ENCODE measurements at regions not wholly inside any gene's neighbourhood (a gene's known extent, or its start where the extent isn't known, plus 50 kb on each side); places are given as distances from the start of the nearest gene placed in this dataset.
"Not testable (repeated sequence)": the region's sequence is repeated elsewhere in the genome, so short reads cannot be mapped to it uniquely, and the experiment has no call there.

DNA sequence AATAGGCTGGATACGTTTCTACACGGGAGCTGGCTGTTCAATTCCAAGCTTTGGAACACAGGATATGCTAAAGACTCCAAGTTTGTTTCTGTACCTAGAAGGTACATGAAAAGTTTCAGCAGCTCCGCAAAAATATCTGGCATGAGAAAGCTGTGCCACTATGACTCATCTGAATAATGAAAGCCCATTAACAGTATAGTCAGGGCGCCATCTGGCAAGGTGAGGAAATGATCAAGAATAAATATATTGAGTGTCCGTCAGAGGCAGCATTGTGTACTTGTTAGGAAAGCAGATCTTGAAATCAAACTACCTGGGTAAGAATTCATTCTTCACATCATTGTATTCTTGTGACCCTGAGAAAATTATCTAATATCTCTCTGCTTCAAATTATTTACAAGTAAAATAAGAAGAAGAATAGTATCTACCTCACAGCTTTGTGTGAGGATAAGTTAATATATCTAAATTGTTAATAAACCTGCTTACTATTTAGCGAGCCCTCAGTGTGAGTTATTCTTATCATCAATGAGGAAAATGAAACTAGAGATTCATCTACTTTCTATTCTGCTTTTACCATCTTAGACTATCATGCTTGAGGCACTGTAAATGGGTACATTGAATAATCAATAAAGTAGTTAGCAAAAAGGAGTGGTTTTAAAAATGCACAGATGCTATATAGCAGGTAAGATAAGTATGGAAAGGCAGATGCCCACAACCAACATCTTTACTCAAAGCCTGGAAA lies 53.5 kb downstream of the FSCB start:
- H3K4me3 ChIP-seq: no peak overlapping the region
- DNase-seq (ENCODE audit: low read depth in 1 of 2, low spot score in 1 of 2) (peak in 1 of 2 experiments; percentile 6), ATAC-seq (no peak), FAIRE-seq (no peak)
- no peak overlapping the region for H3K4me2 ChIP-seq
- 39% methylated on average over 6 of the region's 6 CpGs for WGBS (ENCODE audit: missing lambda C conversion rate)
- CTCF ChIA-PET: interaction anchor here (0.6 kb wide), 1 partner anchor 14 kb away, joined by 3 read pairs; no protein-coding TSS in a partner anchor
- no peaks in the 10 kb centered on the region for H3K9me3 ChIP-seq
- TF ChIP-seq, protein P1, sequence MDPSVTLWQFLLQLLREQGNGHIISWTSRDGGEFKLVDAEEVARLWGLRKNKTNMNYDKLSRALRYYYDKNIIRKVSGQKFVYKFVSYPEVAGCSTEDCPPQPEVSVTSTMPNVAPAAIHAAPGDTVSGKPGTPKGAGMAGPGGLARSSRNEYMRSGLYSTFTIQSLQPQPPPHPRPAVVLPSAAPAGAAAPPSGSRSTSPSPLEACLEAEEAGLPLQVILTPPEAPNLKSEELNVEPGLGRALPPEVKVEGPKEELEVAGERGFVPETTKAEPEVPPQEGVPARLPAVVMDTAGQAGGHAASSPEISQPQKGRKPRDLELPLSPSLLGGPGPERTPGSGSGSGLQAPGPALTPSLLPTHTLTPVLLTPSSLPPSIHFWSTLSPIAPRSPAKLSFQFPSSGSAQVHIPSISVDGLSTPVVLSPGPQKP (IDR thresholded peaks at IDR 0.05; ENCODE audit: low read depth, low read length): no peak
- H3K27ac ChIP-seq: no peak overlapping the region
- no peaks in the 10 kb centered on the region for H3K4me1 ChIP-seq
- POLR2A ChIA-PET: no interaction called here

DNA sequence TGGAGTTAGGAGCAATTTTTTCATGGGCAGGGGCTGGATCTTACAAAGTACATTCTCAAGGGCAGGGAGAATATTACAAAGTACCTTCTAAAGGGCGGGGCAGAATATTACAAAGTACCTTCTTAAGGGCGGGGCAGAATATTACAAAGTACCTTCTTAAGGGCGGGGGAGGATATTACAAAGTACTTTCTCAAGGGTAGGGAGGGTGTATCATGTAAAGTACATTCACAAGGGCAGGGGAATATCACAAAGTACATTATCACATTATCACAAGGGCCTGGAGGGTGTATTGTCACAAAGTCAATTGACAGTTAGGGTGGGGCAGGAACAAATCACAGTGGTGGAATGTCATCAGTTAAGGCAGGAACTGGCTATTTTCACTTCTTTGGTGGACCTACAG lies 56.9 kb downstream of the FSCB start:
- H3K27ac ChIP-seq, H3K9me3 ChIP-seq, FAIRE-seq, H3K4me2 ChIP-seq, POLR2A ChIA-PET, ATAC-seq, H3K4me1 ChIP-seq, CTCF ChIA-PET, H3K4me3 ChIP-seq: not testable (repeated sequence)
- peak in 1 of 2 experiments; percentile 9 for DNase-seq (ENCODE audit: low read depth in 1 of 2, low spot score in 1 of 2)
- WGBS (ENCODE audit: missing lambda C conversion rate): 50% methylated on average over 3 of the region's 3 CpGs

DNA sequence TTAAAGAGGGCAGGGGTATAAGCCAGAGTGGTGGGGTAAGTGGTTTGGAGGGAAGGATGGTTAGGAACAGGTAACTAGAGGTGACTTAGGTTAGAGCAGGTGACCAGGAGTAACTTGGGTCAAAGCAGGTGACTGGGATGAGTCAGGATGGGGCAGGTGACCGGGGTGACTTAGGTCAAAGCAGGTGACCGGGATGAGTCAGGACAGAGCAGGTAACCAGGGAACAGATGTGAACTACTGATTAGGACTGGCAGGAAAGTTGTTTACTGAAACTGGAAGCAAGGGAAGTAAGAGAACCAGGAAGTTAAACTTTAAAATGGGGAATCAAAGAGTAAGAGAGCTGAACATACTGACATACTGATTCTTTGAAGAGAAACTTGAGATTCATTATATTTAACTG lies 57.4 kb downstream of the FSCB start:
- 62% methylated on average over 2 of the region's 2 CpGs for WGBS (ENCODE audit: missing lambda C conversion rate)
- ATAC-seq (no peak), DNase-seq (ENCODE audit: low read depth in 1 of 2, low spot score in 1 of 2) (no peak), FAIRE-seq (no peak)
- no peak overlapping the region for H3K27ac ChIP-seq
- no peaks in the 10 kb centered on the region for H3K4me1 ChIP-seq
- CTCF ChIA-PET: no interaction called here
- no peak overlapping the region for H3K4me2 ChIP-seq
- POLR2A ChIA-PET: no interaction called here
- no peaks in the 10 kb centered on the region for H3K9me3 ChIP-seq
- H3K4me3 ChIP-seq: no peak overlapping the region
- no peak for TF ChIP-seq MYC (IDR thresholded peaks at IDR 0.05; ENCODE audit: borderline replicate concordance, low read length)
- TF ChIP-seq HOXA7 (CRISPR knock-in tag; IDR thresholded peaks at IDR 0.05): no peak
- no peak for TF ChIP-seq NR3C1 (IDR thresholded peaks at IDR 0.05)
- TF ChIP-seq, protein P2, sequence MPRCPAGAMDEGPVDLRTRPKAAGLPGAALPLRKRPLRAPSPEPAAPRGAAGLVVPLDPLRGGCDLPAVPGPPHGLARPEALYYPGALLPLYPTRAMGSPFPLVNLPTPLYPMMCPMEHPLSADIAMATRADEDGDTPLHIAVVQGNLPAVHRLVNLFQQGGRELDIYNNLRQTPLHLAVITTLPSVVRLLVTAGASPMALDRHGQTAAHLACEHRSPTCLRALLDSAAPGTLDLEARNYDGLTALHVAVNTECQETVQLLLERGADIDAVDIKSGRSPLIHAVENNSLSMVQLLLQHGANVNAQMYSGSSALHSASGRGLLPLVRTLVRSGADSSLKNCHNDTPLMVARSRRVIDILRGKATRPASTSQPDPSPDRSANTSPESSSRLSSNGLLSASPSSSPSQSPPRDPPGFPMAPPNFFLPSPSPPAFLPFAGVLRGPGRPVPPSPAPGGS (IDR thresholded peaks at IDR 0.05): no peak
- no peak for TF ChIP-seq FOSL2 (IDR thresholded peaks at IDR 0.05)
- TF ChIP-seq FOSL2 (CRISPR knock-in tag; IDR thresholded peaks at IDR 0.05): no peak
- no peak for TF ChIP-seq MAZ (IDR thresholded peaks at IDR 0.05; ENCODE audit: borderline replicate concordance, low read depth, low read length)
- TF ChIP-seq, protein P3, sequence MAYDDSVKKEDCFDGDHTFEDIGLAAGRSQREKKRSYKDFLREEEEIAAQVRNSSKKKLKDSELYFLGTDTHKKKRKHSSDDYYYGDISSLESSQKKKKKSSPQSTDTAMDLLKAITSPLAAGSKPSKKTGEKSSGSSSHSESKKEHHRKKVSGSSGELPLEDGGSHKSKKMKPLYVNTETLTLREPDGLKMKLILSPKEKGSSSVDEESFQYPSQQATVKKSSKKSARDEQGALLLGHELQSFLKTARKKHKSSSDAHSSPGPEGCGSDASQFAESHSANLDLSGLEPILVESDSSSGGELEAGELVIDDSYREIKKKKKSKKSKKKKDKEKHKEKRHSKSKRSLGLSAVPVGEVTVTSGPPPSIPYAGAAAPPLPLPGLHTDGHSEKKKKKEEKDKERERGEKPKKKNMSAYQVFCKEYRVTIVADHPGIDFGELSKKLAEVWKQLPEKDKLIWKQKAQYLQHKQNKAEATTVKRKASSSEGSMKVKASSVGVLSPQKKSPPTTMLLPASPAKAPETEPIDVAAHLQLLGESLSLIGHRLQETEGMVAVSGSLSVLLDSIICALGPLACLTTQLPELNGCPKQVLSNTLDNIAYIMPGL (CRISPR knock-in tag; IDR thresholded peaks at IDR 0.05; ENCODE audit: borderline replicate concordance): no peak
- no peak for TF ChIP-seq MAFK (IDR thresholded peaks at IDR 0.05; ENCODE audit: partially characterized antibody)
- TF ChIP-seq KDM5A (IDR thresholded peaks at IDR 0.05): no peak
- TF ChIP-seq FOXS1 (CRISPR knock-in tag; IDR thresholded peaks at IDR 0.05): no peak
- TF ChIP-seq, protein P1 (IDR thresholded peaks at IDR 0.05; ENCODE audit: low read depth, low read length): no peak

DNA sequence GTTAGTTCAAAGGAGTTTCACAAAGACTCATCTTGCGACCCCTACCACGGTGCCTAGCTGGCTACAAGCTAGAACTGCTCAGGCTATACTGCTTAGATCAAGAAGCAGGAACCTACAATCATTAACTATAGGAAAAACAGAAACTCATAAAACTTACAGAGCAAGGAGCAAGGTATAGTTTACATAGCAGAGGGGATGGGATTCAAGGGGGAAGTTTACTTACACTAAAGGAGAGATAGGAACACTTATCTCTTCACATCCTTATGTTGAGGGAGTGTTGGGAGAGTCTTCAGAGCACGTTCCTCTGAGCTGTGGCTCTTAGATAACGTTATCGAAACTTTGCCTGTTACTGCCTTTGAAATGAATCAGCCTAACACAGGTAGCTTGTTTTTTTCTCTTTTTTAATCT lies 58.1 kb downstream of the FSCB start:
- no peak for DNase-seq (ENCODE audit: low read depth in 1 of 2, low spot score in 1 of 2)
- H3K27ac ChIP-seq: no peak overlapping the region
- POLR2A ChIA-PET: no interaction called here
- no peaks in the 10 kb centered on the region for H3K4me1 ChIP-seq
- 18% methylated on average over 5 of the region's 5 CpGs for WGBS (ENCODE audit: missing lambda C conversion rate)
- ATAC-seq: no peak
- CTCF ChIA-PET: no interaction called here
- FAIRE-seq: no peak
- no peak overlapping the region for H3K4me3 ChIP-seq
- no peaks in the 10 kb centered on the region for H3K9me3 ChIP-seq
- no peak overlapping the region for H3K4me2 ChIP-seq
- TF ChIP-seq NPAS2 (CRISPR knock-in tag; IDR thresholded peaks at IDR 0.05; ENCODE audit: borderline replicate concordance): no peak
- no peak for TF ChIP-seq CBX2 (IDR thresholded peaks at IDR 0.05; ENCODE audit: borderline replicate concordance, low read depth)
- TF ChIP-seq, protein P3 (CRISPR knock-in tag; IDR thresholded peaks at IDR 0.05; ENCODE audit: borderline replicate concordance): no peak
- TF ChIP-seq, protein P4, sequence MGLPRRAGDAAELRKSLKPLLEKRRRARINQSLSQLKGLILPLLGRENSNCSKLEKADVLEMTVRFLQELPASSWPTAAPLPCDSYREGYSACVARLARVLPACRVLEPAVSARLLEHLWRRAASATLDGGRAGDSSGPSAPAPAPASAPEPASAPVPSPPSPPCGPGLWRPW (IDR thresholded peaks at IDR 0.05): no peak
- TF ChIP-seq RNF2 (IDR thresholded peaks at IDR 0.05; ENCODE audit: borderline replicate concordance, low read depth): no peak
- TF ChIP-seq TP53 (CRISPR knock-in tag; IDR thresholded peaks at IDR 0.05): no peak
- TF ChIP-seq HOXB5 (CRISPR knock-in tag; IDR thresholded peaks at IDR 0.05): no peak
- TF ChIP-seq GATA3 (IDR thresholded peaks at IDR 0.05; ENCODE audit: borderline replicate concordance): no peak
- no peak for TF ChIP-seq ZFP36 (IDR thresholded peaks at IDR 0.05; ENCODE audit: borderline replicate concordance, partially characterized antibody)
- TF ChIP-seq CEBPB (IDR thresholded peaks at IDR 0.05): no peak
- TF ChIP-seq MAZ (IDR thresholded peaks at IDR 0.05; ENCODE audit: borderline replicate concordance, low read depth, low read length): no peak
- TF ChIP-seq FOXS1 (CRISPR knock-in tag; IDR thresholded peaks at IDR 0.05): no peak
